Neural cell (in vitro differentiated cells): ENCODE measurements at regions not wholly inside any gene's neighbourhood (a gene's known extent, or its start where the extent isn't known, plus 50 kb on each side); places are given as distances from the start of the nearest gene placed in this dataset.
"Not testable (repeated sequence)": the region's sequence is repeated elsewhere in the genome, so short reads cannot be mapped to it uniquely, and the experiment has no call there.

Experiments used
- H2AFZ ChIP-seq: fragments of 200-600, 300-800 bp; sonication (generic), shearing (Covaris generic); 2 replicates; pipeline ENCODE4 v1.6.0; 2014; ENCODE audit warnings: low read depth, mild to moderate bottlenecking, antibody characterized with exemption, low read length, moderate library complexity
- H3F3A ChIP-seq: fragments of 200-600 bp; shearing (Covaris generic); 2 replicates; pipeline ENCODE4 v1.6.1; 2016; ENCODE audit warnings: mild to moderate bottlenecking, moderate library complexity, mixed read lengths, antibody characterized with exemption, low read length; ENCODE audit not compliant: insufficient read depth, poor library complexity, severe bottlenecking
- H3K27ac ChIP-seq: fragments of 200-600, 300-800 bp; sonication (generic), shearing (Covaris generic); 2 replicates; pipeline ENCODE4 v1.5.1; 2014; ENCODE audit warnings: mild to moderate bottlenecking, low read length, moderate library complexity
- H3K27me3 ChIP-seq: fragments of 300-800, 200-600 bp; sonication (generic), shearing (Covaris generic); 2 replicates; pipeline ENCODE4 v1.6.0; 2014; ENCODE audit warnings: mild to moderate bottlenecking, low read depth, low read length, moderate library complexity; ENCODE audit not compliant: insufficient read depth
- H3K36me3 ChIP-seq: fragments of 300-800, 200-600 bp; sonication (generic), shearing (Covaris generic); 2 replicates; pipeline ENCODE4 v1.5.1; 2014; ENCODE audit warnings: mild to moderate bottlenecking, antibody characterized with exemption, low read length, moderate library complexity; ENCODE audit not compliant: insufficient read depth
- H3K4me2 ChIP-seq: fragments of 300-800, 200-600 bp; sonication (generic), shearing (Covaris generic); 2 replicates; pipeline ENCODE4 v1.6.0; 2014; ENCODE audit warnings: mild to moderate bottlenecking, low read length
- H3K4me3 ChIP-seq: fragments of 300-800, 200-600 bp; sonication (generic), shearing (Covaris generic); 2 replicates; pipeline ENCODE4 v1.5.1; 2014; ENCODE audit warnings: mild to moderate bottlenecking, low read length, moderate library complexity
- H3K79me2 ChIP-seq: fragments of 200-600 bp; shearing (Covaris generic); replicated peaks from 2 replicates; pipeline ENCODE4 v1.6.0; 2014; ENCODE audit warnings: mild to moderate bottlenecking, low read length, moderate library complexity; ENCODE audit not compliant: insufficient read depth
- H3K9ac ChIP-seq: fragments of 300-800, 200-600 bp; sonication (generic), shearing (Covaris generic); 2 replicates; pipeline ENCODE4 v1.6.1; 2016; ENCODE audit warnings: mild to moderate bottlenecking, low read length, mixed read lengths
- H3K9me2 ChIP-seq: fragments of 200-600 bp; shearing (Covaris generic); 2 replicates; pipeline ENCODE4 v1.6.1; 2016; ENCODE audit warnings: mild to moderate bottlenecking, low read length, mixed read lengths; ENCODE audit not compliant: insufficient read depth
- H3K9me3 ChIP-seq: fragments of 200-600, 300-800 bp; sonication (generic), shearing (Covaris generic); 2 replicates; pipeline ENCODE4 v1.6.1; 2016; ENCODE audit warnings: mild to moderate bottlenecking, mixed run types, low read length, moderate library complexity, mixed read lengths
- H4K20me1 ChIP-seq: fragments of 200-600 bp; shearing (Covaris generic); 2 replicates; pipeline ENCODE4 v1.6.1; 2016; ENCODE audit warnings: mild to moderate bottlenecking, mixed run types; ENCODE audit not compliant: insufficient read depth
- EP300 ChIP-seq: fragments of 450-650 bp; conservative IDR thresholded peaks from 2 replicates; pipeline ENCODE4 v1.6.1; 2014; ENCODE audit warnings: antibody characterized with exemption, mild to moderate bottlenecking, moderate library complexity; ENCODE audit not compliant: poor library complexity, severe bottlenecking
- EZH2 ChIP-seq: fragments of 200-600, 300-800 bp; shearing (Covaris generic), sonication (generic); IDR thresholded peaks from 2 replicates; pipeline ENCODE4 v1.6.1; 2014; ENCODE audit warnings: antibody characterized with exemption, low read length, borderline replicate concordance, mild to moderate bottlenecking; ENCODE audit not compliant: insufficient read depth, poor library complexity, severe bottlenecking
- MXI1 ChIP-seq: fragments of 450-650 bp; conservative IDR thresholded peaks from 2 replicates; pipeline ENCODE4 v1.6.1; 2014; ENCODE audit warnings: antibody characterized with exemption, mild to moderate bottlenecking; ENCODE audit not compliant: poor library complexity, severe bottlenecking
- POLR2AphosphoS5 ChIP-seq: IDR thresholded peaks from 2 replicates; pipeline ENCODE4 v1.6.1; 2012
- RAD21 ChIP-seq: fragments of 450-650 bp; conservative IDR thresholded peaks from 2 replicates; pipeline ENCODE4 v1.6.1; 2014; ENCODE audit warnings: antibody characterized with exemption, mild to moderate bottlenecking, moderate library complexity
- SMC3 ChIP-seq: fragments of 450-650 bp; conservative IDR thresholded peaks from 2 replicates; pipeline ENCODE4 v1.6.1; 2014; ENCODE audit warnings: antibody characterized with exemption, mild to moderate bottlenecking, moderate library complexity; ENCODE audit not compliant: poor library complexity
- TAF1 ChIP-seq: IDR thresholded peaks from 2 replicates; pipeline ENCODE4 v1.6.1; 2012; ENCODE audit warnings: low read depth
- TF ChIP-seq, protein P1 (sequence below): fragments of 450-650 bp; IDR thresholded peaks from 2 replicates; pipeline ENCODE4 v1.5.1; 2014; ENCODE audit warnings: antibody characterized with exemption, mild to moderate bottlenecking, moderate library complexity; ENCODE audit not compliant: poor library complexity, severe bottlenecking
- TF ChIP-seq, protein P2 (sequence below): IDR thresholded peaks from 2 replicates; pipeline ENCODE4 v1.6.1; 2012; ENCODE audit warnings: borderline replicate concordance

GRCh38 chr10:2772816-2773631 is 294.3 kb upstream of the PFKP start:
- Histone ChIP-seq H3K9me3 (no peaks in the 10 kb centered on the region), H3K9ac (no peak overlapping the region), H3K4me3 (peak overlapping the region; percentile 21), H4K20me1 (no peaks in the 10 kb centered on the region), H3K79me2 (no peaks in the 10 kb centered on the region), H3K9me2 (no peaks in the 10 kb centered on the region), H3F3A (no peaks in the 10 kb centered on the region), H3K27me3 (peaks cover 15% of the 10 kb centered on the region), H3K4me2 (no peak overlapping the region), H3K27ac (no peak overlapping the region), H3K36me3 (no peaks in the 10 kb centered on the region), H2AFZ (no peak overlapping the region)
- TF ChIP-seq EP300 = no peak
- TF ChIP-seq MXI1 = no peak
- TF ChIP-seq, protein P1, sequence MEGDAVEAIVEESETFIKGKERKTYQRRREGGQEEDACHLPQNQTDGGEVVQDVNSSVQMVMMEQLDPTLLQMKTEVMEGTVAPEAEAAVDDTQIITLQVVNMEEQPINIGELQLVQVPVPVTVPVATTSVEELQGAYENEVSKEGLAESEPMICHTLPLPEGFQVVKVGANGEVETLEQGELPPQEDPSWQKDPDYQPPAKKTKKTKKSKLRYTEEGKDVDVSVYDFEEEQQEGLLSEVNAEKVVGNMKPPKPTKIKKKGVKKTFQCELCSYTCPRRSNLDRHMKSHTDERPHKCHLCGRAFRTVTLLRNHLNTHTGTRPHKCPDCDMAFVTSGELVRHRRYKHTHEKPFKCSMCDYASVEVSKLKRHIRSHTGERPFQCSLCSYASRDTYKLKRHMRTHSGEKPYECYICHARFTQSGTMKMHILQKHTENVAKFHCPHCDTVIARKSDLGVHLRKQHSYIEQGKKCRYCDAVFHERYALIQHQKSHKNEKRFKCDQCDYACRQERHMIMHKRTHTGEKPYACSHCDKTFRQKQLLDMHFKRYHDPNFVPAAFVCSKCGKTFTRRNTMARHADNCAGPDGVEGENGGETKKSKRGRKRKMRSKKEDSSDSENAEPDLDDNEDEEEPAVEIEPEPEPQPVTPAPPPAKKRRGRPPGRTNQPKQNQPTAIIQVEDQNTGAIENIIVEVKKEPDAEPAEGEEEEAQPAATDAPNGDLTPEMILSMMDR = no peak
- no peak for TF ChIP-seq TAF1

- TF ChIP-seq TAF1 = no peak
- no peak for TF ChIP-seq EP300
- TF ChIP-seq, protein P2, sequence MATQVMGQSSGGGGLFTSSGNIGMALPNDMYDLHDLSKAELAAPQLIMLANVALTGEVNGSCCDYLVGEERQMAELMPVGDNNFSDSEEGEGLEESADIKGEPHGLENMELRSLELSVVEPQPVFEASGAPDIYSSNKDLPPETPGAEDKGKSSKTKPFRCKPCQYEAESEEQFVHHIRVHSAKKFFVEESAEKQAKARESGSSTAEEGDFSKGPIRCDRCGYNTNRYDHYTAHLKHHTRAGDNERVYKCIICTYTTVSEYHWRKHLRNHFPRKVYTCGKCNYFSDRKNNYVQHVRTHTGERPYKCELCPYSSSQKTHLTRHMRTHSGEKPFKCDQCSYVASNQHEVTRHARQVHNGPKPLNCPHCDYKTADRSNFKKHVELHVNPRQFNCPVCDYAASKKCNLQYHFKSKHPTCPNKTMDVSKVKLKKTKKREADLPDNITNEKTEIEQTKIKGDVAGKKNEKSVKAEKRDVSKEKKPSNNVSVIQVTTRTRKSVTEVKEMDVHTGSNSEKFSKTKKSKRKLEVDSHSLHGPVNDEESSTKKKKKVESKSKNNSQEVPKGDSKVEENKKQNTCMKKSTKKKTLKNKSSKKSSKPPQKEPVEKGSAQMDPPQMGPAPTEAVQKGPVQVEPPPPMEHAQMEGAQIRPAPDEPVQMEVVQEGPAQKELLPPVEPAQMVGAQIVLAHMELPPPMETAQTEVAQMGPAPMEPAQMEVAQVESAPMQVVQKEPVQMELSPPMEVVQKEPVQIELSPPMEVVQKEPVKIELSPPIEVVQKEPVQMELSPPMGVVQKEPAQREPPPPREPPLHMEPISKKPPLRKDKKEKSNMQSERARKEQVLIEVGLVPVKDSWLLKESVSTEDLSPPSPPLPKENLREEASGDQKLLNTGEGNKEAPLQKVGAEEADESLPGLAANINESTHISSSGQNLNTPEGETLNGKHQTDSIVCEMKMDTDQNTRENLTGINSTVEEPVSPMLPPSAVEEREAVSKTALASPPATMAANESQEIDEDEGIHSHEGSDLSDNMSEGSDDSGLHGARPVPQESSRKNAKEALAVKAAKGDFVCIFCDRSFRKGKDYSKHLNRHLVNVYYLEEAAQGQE = no peak
- TF ChIP-seq RAD21 = no peak
- no peak for TF ChIP-seq EZH2
- TF ChIP-seq POLR2AphosphoS5 = no peak
- TF ChIP-seq, protein P1 = no peak
- no peak for TF ChIP-seq SMC3
- no peak for TF ChIP-seq MXI1
Measured at GRCh38 chr10:2772135-2772534, 295.2 kb upstream of the PFKP start.

GRCh38 chr10:2767293-2767692 is 300.1 kb upstream of the PFKP start:
- H3K36me3 ChIP-seq, H3K9ac ChIP-seq, H4K20me1 ChIP-seq, H3K79me2 ChIP-seq, H3K27me3 ChIP-seq, H3K4me2 ChIP-seq, H3K4me3 ChIP-seq, H3K27ac ChIP-seq, H3K9me2 ChIP-seq, H2AFZ ChIP-seq, H3F3A ChIP-seq, H3K9me3 ChIP-seq: not testable (repeated sequence)

More at GRCh38 chr10:2772135-2772534, 295.2 kb upstream of the PFKP start:
- no peaks in the 10 kb centered on the region for H3F3A ChIP-seq
- no peaks in the 10 kb centered on the region for H4K20me1 ChIP-seq
- no peak overlapping the region for H3K9ac ChIP-seq
- no peak overlapping the region for H3K4me2 ChIP-seq
- no peaks in the 10 kb centered on the region for H3K79me2 ChIP-seq
- no peak overlapping the region for H2AFZ ChIP-seq
- no peak overlapping the region for H3K27ac ChIP-seq
- peaks cover 15% of the 10 kb centered on the region for H3K27me3 ChIP-seq
- H3K36me3 ChIP-seq = no peaks in the 10 kb centered on the region
- no peaks in the 10 kb centered on the region for H3K9me3 ChIP-seq
- no peaks in the 10 kb centered on the region for H3K9me2 ChIP-seq
- no peak overlapping the region for H3K4me3 ChIP-seq
